ENCODE measurements at regions not wholly inside any gene's neighbourhood (a gene's known extent, or its start where the extent isn't known, plus 50 kb on each side); places are given as distances from the start of the nearest gene placed in this dataset.
"Not testable (repeated sequence)": the region's sequence is repeated elsewhere in the genome, so short reads cannot be mapped to it uniquely, and the experiment has no call there.

GRCh38 chr10:120209124-120209762, 247.8 kb upstream of the PLPP4 start:
- H3K36me3 ChIP-seq: no peaks in the 10 kb centered on the region
- DNase-seq (ENCODE audit: extremely low spot score in 2 of 2): no peak

GRCh38 chr10:120212275-120212674, 244.8 kb upstream of the PLPP4 start:
- Histone ChIP-seq H3K9me3 (no peaks in the 10 kb centered on the region), H3K4me1 (no peaks in the 10 kb centered on the region), H3K4me3 (no peak overlapping the region), H3K27ac (no peak overlapping the region), H3K36me3 (no peaks in the 10 kb centered on the region), H3K27me3 (no peaks in the 10 kb centered on the region)
- no peak for DNase-seq (ENCODE audit: extremely low spot score in 2 of 2)
- intact Hi-C loops (cut with DNase I): no loop called here
- TF ChIP-seq POLR2AphosphoS5 (IDR thresholded peaks at IDR 0.05; ENCODE audit: insufficient read depth in 1 of 2, low read depth in 1 of 2) (no peak), CTCF (IDR thresholded peaks at IDR 0.05) (no peak), POLR2A (IDR thresholded peaks at IDR 0.05) (no peak)

More at GRCh38 chr10:120209124-120209762, 247.8 kb upstream of the PLPP4 start:
- Histone ChIP-seq H3K4me1 (peaks cover 3% of the 10 kb centered on the region), H3K9me3 (no peaks in the 10 kb centered on the region), H3K4me3 (no peak overlapping the region), H3K27ac (no peak overlapping the region), H3K27me3 (no peaks in the 10 kb centered on the region)
- intact Hi-C loops (cut with DNase I): no loop called here
- TF ChIP-seq POLR2A (IDR thresholded peaks at IDR 0.05) (no peak), POLR2AphosphoS5 (IDR thresholded peaks at IDR 0.05; ENCODE audit: insufficient read depth in 1 of 2, low read depth in 1 of 2) (no peak), CTCF (IDR thresholded peaks at IDR 0.05) (no peak)

- H3K4me1 ChIP-seq; intact Hi-C loops (cut with DNase I); H3K9me3 ChIP-seq; DNase-seq (ENCODE audit: extremely low spot score in 2 of 2); H3K27me3 ChIP-seq; H3K36me3 ChIP-seq; H3K27ac ChIP-seq; H3K4me3 ChIP-seq: not testable (repeated sequence)
Measured at GRCh38 chr10:120213283-120213682, 243.7 kb upstream of the PLPP4 start.

- Histone ChIP-seq H3K27me3 (no peaks in the 10 kb centered on the region), H3K27ac (no peak overlapping the region), H3K36me3 (no peaks in the 10 kb centered on the region), H3K4me1 (no peaks in the 10 kb centered on the region), H3K9me3 (no peaks in the 10 kb centered on the region), H3K4me3 (no peak overlapping the region)
- intact Hi-C loops (cut with DNase I): no loop called here
- DNase-seq (ENCODE audit: extremely low spot score in 2 of 2): no peak
- TF ChIP-seq CTCF (IDR thresholded peaks at IDR 0.05): no peak
- TF ChIP-seq POLR2A (IDR thresholded peaks at IDR 0.05): no peak
- no peak for TF ChIP-seq POLR2AphosphoS5 (IDR thresholded peaks at IDR 0.05; ENCODE audit: insufficient read depth in 1 of 2, low read depth in 1 of 2)
Measured at GRCh38 chr10:120217736-120218135, 239.3 kb upstream of the PLPP4 start.

GRCh38 chr10:120221873-120222485, 235.0 kb upstream of the PLPP4 start:
- H3K4me1 ChIP-seq: no peaks in the 10 kb centered on the region
- H3K4me3 ChIP-seq: no peak overlapping the region
- no peaks in the 10 kb centered on the region for H3K36me3 ChIP-seq
- no peak for DNase-seq (ENCODE audit: extremely low spot score in 2 of 2)
- TF ChIP-seq POLR2AphosphoS5 (IDR thresholded peaks at IDR 0.05; ENCODE audit: insufficient read depth in 1 of 2, low read depth in 1 of 2) (no peak), CTCF (IDR thresholded peaks at IDR 0.05) (no peak), POLR2A (IDR thresholded peaks at IDR 0.05) (no peak)
- H3K27ac ChIP-seq: no peak overlapping the region
- no peaks in the 10 kb centered on the region for H3K9me3 ChIP-seq
- H3K27me3 ChIP-seq: no peaks in the 10 kb centered on the region
- intact Hi-C loops (cut with DNase I): no loop called here
